ENCODE measurements at regions not wholly inside any gene's neighbourhood (a gene's known extent, or its start where the extent isn't known, plus 50 kb on each side); places are given as distances from the start of the nearest gene placed in this dataset.
"Not testable (repeated sequence)": the region's sequence is repeated elsewhere in the genome, so short reads cannot be mapped to it uniquely, and the experiment has no call there.

DNA sequence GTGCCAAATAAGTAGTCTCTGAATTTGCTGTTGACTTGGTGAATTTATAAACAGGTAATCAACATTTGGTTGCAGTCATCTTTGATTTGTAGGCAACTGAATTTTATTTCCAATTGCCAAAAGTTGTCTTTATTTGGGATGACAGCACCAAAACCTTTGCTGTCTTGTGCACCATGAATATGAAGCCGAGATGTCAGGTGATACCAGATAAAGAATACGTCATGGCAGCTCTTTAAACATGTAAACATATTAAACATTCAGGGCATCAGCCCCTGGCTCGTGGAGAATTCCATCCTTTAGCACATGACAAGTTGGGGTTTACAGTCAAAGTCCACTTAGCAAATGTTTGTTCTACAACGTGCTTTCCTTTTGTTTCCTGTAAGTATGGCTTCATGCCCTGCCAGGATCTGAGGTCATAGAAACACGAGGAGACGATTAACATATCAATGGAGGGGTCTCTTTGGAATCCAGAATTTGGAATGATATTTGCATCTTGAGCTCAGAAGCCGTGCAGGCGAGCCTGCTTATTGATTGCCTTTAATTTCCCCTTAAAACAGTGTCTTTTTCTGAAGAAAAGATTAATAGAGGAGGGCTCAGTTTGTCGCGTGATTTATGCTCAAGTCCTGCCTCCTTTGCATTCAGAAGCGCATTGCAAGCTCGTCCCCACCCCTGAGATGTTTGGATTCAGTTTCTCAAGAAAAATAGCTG, 170.2 kb upstream of the ZNF217 start:
- H3K4me2 ChIP-seq (ENCODE audit: low read length, poor library complexity, severe bottlenecking): no peak overlapping the region
- no peak overlapping the region for H2BK15ac ChIP-seq (ENCODE audit: low read depth, poor library complexity, severe bottlenecking)
- H4K91ac ChIP-seq (ENCODE audit: low read length): no peak overlapping the region
- no peak overlapping the region for H2AFZ ChIP-seq (ENCODE audit: low read depth, low read length)
- H3K14ac ChIP-seq (ENCODE audit: low read length in 2 of 2): no peak overlapping the region
- H3K27ac ChIP-seq (ENCODE audit: low read length, poor library complexity, severe bottlenecking): no peak overlapping the region
- no peak overlapping the region for H4K8ac ChIP-seq (ENCODE audit: low read length)
- no peaks in the 10 kb centered on the region for H3K27me3 ChIP-seq (ENCODE audit: control insufficient read depth in 1 of 2, insufficient read depth in 1 of 2, low read length in 2 of 2)
- H3K4ac ChIP-seq (ENCODE audit: low read depth in 1 of 2, low read length in 2 of 2): peak overlapping the region in 1 of 2 experiments; percentile 67
- no peak overlapping the region for H3K23ac ChIP-seq (ENCODE audit: low read length in 2 of 2)
- H3K9ac ChIP-seq (ENCODE audit: low read length): peak overlapping the region; percentile 74
- H3K9me3 ChIP-seq (ENCODE audit: control insufficient read depth, low read length): no peaks in the 10 kb centered on the region
- no peak overlapping the region for H2BK5ac ChIP-seq (ENCODE audit: low read depth, low read length, poor library complexity, severe bottlenecking)
- no peaks in the 10 kb centered on the region for H3K36me3 ChIP-seq (ENCODE audit: control insufficient read depth in 1 of 2, insufficient read depth in 2 of 2, low read depth in 1 of 2, low read length in 2 of 2)
- H2BK12ac ChIP-seq (ENCODE audit: low read length in 2 of 2): peak overlapping the region in 1 of 2 experiments; percentile 18
- H3K4me3 ChIP-seq (ENCODE audit: insufficient read depth in 1 of 2, low read depth in 1 of 2, low read length in 2 of 2): peak overlapping the region in 1 of 2 experiments; percentile 41
- H2AK5ac ChIP-seq (ENCODE audit: low read length, severe bottlenecking): no peak overlapping the region
- peak overlapping the region in 1 of 2 experiments; percentile 37 for H3K18ac ChIP-seq (ENCODE audit: low read depth in 1 of 2, low read length in 2 of 2)
- WGBS: 21% methylated on average over 12 of the region's 12 CpGs
- no peaks in the 10 kb centered on the region for H3K4me1 ChIP-seq (ENCODE audit: control insufficient read depth, insufficient read depth, low read depth, low read length)
- DNase-seq: peak; percentile 82
- no peaks in the 10 kb centered on the region for H3K79me1 ChIP-seq (replicated peaks; ENCODE audit: low read length, poor library complexity, severe bottlenecking)
- no peak overlapping the region for H2BK120ac ChIP-seq (ENCODE audit: low read depth, low read length)

DNA sequence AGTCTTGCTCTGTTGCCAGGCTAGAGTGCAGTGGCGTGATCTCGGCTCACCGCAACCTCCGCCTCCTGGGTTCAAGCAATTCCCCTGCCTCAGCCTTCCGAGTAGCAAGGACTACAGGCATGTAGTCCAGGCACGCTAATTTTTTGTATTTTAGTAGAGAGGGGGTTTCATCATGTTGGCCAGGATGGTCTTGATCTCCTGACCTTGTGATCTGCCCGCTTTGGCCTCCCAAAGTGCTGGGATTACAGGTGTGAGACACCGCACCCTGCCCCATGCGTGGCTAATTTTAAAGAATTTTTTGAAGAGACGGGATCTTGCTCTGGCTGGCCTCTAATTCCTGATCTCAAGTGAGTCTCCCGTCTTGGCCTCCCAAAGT, 168.8 kb upstream of the ZNF217 start:
- not testable (repeated sequence) for H2AK5ac ChIP-seq (ENCODE audit: low read length, severe bottlenecking); H3K4ac ChIP-seq (ENCODE audit: low read depth in 1 of 2, low read length in 2 of 2); H2AFZ ChIP-seq (ENCODE audit: low read depth, low read length); H4K91ac ChIP-seq (ENCODE audit: low read length); H3K27me3 ChIP-seq (ENCODE audit: control insufficient read depth in 1 of 2, insufficient read depth in 1 of 2, low read length in 2 of 2); H3K36me3 ChIP-seq (ENCODE audit: control insufficient read depth in 1 of 2, insufficient read depth in 2 of 2, low read depth in 1 of 2, low read length in 2 of 2); H2BK12ac ChIP-seq (ENCODE audit: low read length in 2 of 2); H3K9me3 ChIP-seq (ENCODE audit: control insufficient read depth, low read length); H3K27ac ChIP-seq (ENCODE audit: low read length, poor library complexity, severe bottlenecking); H2BK5ac ChIP-seq (ENCODE audit: low read depth, low read length, poor library complexity, severe bottlenecking); H2BK15ac ChIP-seq (ENCODE audit: low read depth, poor library complexity, severe bottlenecking); H3K23ac ChIP-seq (ENCODE audit: low read length in 2 of 2); DNase-seq; H3K14ac ChIP-seq (ENCODE audit: low read length in 2 of 2); H3K4me1 ChIP-seq (ENCODE audit: control insufficient read depth, insufficient read depth, low read depth, low read length); H3K4me3 ChIP-seq (ENCODE audit: insufficient read depth in 1 of 2, low read depth in 1 of 2, low read length in 2 of 2); H4K8ac ChIP-seq (ENCODE audit: low read length); H2BK120ac ChIP-seq (ENCODE audit: low read depth, low read length); H3K18ac ChIP-seq (ENCODE audit: low read depth in 1 of 2, low read length in 2 of 2); H3K9ac ChIP-seq (ENCODE audit: low read length); H3K79me1 ChIP-seq (replicated peaks; ENCODE audit: low read length, poor library complexity, severe bottlenecking); H3K4me2 ChIP-seq (ENCODE audit: low read length, poor library complexity, severe bottlenecking)
- 97% methylated on average over 11 of the region's 11 CpGs for WGBS

DNA sequence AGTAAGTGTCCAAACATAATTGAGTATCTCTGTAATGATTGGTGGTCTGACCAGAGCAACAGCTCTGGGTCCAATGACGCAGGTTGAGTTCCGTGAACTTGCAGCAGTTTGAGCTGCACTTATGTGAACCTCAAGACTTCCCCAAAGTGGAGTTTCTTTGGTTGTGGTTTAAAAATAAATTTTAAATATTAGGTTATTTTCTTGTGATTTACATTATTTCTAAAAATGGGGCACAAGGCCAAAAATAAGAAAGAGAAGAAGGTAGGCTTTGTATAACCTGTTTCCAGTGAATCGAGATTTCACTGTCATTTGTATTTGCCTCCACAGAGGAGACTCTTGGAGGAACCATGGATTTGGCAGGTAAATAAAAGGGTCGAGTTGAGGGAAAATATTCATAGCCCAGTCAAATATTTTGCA, 166.4 kb upstream of the ZNF217 start:
- Histone ChIP-seq H4K91ac (ENCODE audit: low read length) (no peak overlapping the region), H3K4me1 (ENCODE audit: control insufficient read depth, insufficient read depth, low read depth, low read length) (no peaks in the 10 kb centered on the region), H3K18ac (ENCODE audit: low read depth in 1 of 2, low read length in 2 of 2) (no peak overlapping the region), H3K23ac (ENCODE audit: low read length in 2 of 2) (no peak overlapping the region), H3K9ac (ENCODE audit: low read length) (no peak overlapping the region), H3K4me2 (ENCODE audit: low read length, poor library complexity, severe bottlenecking) (no peak overlapping the region), H2BK5ac (ENCODE audit: low read depth, low read length, poor library complexity, severe bottlenecking) (no peak overlapping the region), H3K27me3 (ENCODE audit: control insufficient read depth in 1 of 2, insufficient read depth in 1 of 2, low read length in 2 of 2) (no peaks in the 10 kb centered on the region), H3K27ac (ENCODE audit: low read length, poor library complexity, severe bottlenecking) (no peak overlapping the region), H3K79me1 (replicated peaks; ENCODE audit: low read length, poor library complexity, severe bottlenecking) (no peaks in the 10 kb centered on the region), H2BK12ac (ENCODE audit: low read length in 2 of 2) (no peak overlapping the region), H3K4me3 (ENCODE audit: insufficient read depth in 1 of 2, low read depth in 1 of 2, low read length in 2 of 2) (no peak overlapping the region), H2AFZ (ENCODE audit: low read depth, low read length) (no peak overlapping the region), H3K14ac (ENCODE audit: low read length in 2 of 2) (no peak overlapping the region), H3K36me3 (ENCODE audit: control insufficient read depth in 1 of 2, insufficient read depth in 2 of 2, low read depth in 1 of 2, low read length in 2 of 2) (no peaks in the 10 kb centered on the region), H2AK5ac (ENCODE audit: low read length, severe bottlenecking) (no peak overlapping the region), H2BK120ac (ENCODE audit: low read depth, low read length) (no peak overlapping the region), H3K4ac (ENCODE audit: low read depth in 1 of 2, low read length in 2 of 2) (no peak overlapping the region), H2BK15ac (ENCODE audit: low read depth, poor library complexity, severe bottlenecking) (no peak overlapping the region), H4K8ac (ENCODE audit: low read length) (no peak overlapping the region), H3K9me3 (ENCODE audit: control insufficient read depth, low read length) (no peaks in the 10 kb centered on the region)
- no peak for DNase-seq
- 97% methylated on average over 4 of the region's 4 CpGs for WGBS

DNA sequence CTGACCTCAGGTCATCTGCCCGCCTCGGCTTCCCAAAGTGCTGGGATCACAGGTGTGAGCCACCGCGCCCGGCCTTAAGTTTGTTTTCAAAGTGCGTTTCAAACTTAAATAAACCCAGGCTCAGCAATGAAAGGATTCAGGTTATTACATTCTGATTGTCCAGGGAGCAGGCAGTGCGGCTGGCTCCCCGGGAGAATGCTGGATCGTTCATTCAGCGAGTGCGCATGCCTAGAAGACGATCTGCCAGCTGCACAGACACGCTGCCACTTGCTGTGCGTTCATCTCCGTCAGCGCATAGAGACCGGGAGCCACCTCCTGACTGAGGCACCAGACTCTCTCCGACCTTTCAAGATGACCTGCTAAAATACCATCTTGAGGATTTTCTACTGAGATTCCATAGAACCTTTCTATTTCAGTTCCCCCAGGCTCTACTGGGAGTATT, 163.9 kb upstream of the ZNF217 start:
- Histone ChIP-seq H2AFZ (ENCODE audit: low read depth, low read length) (no peak overlapping the region), H3K9ac (ENCODE audit: low read length) (no peak overlapping the region), H2AK5ac (ENCODE audit: low read length, severe bottlenecking) (no peak overlapping the region), H3K14ac (ENCODE audit: low read length in 2 of 2) (peak overlapping the region in 1 of 2 experiments; percentile 55), H3K36me3 (ENCODE audit: control insufficient read depth in 1 of 2, insufficient read depth in 2 of 2, low read depth in 1 of 2, low read length in 2 of 2) (no peaks in the 10 kb centered on the region), H3K4me3 (ENCODE audit: insufficient read depth in 1 of 2, low read depth in 1 of 2, low read length in 2 of 2) (no peak overlapping the region), H3K4ac (ENCODE audit: low read depth in 1 of 2, low read length in 2 of 2) (no peak overlapping the region), H3K27me3 (ENCODE audit: control insufficient read depth in 1 of 2, insufficient read depth in 1 of 2, low read length in 2 of 2) (no peaks in the 10 kb centered on the region), H4K91ac (ENCODE audit: low read length) (peak overlapping the region; percentile 43), H3K23ac (ENCODE audit: low read length in 2 of 2) (no peak overlapping the region), H3K9me3 (ENCODE audit: control insufficient read depth, low read length) (no peaks in the 10 kb centered on the region), H4K8ac (ENCODE audit: low read length) (no peak overlapping the region), H3K4me1 (ENCODE audit: control insufficient read depth, insufficient read depth, low read depth, low read length) (no peaks in the 10 kb centered on the region), H2BK120ac (ENCODE audit: low read depth, low read length) (no peak overlapping the region), H2BK5ac (ENCODE audit: low read depth, low read length, poor library complexity, severe bottlenecking) (no peak overlapping the region), H3K27ac (ENCODE audit: low read length, poor library complexity, severe bottlenecking) (no peak overlapping the region), H3K18ac (ENCODE audit: low read depth in 1 of 2, low read length in 2 of 2) (peak overlapping the region in 1 of 2 experiments; percentile 34), H3K79me1 (replicated peaks; ENCODE audit: low read length, poor library complexity, severe bottlenecking) (no peaks in the 10 kb centered on the region), H3K4me2 (ENCODE audit: low read length, poor library complexity, severe bottlenecking) (no peak overlapping the region), H2BK15ac (ENCODE audit: low read depth, poor library complexity, severe bottlenecking) (no peak overlapping the region), H2BK12ac (ENCODE audit: low read length in 2 of 2) (peak overlapping the region in 1 of 2 experiments; percentile 72)
- WGBS: 96% methylated on average over 18 of the region's 18 CpGs
- no peak for DNase-seq
